Stomach (tissue), 4 donors: ENCODE measurements at regions not wholly inside any gene's neighbourhood (a gene's known extent, or its start where the extent isn't known, plus 50 kb on each side); places are given as distances from the start of the nearest gene placed in this dataset.

Source experiments
- CTCF ChIP-seq, 7 experiments: fragments of 450-650 bp in 4 of 7; fragments of 200-600 bp in 3 of 7; sonication (generic) in 3 of 7; IDR thresholded peaks; one replicate each; pipeline ENCODE4 v1.5.1; 2016 to 2019; ENCODE audit warnings: antibody characterized with exemption in 7 of 7, control low read depth in 2 of 7, mild to moderate bottlenecking in 1 of 7
- EP300 ChIP-seq: sonication (generic); formaldehyde crosslinking; IDR thresholded peaks from one replicate; pipeline ENCODE4 v1.6.1; 2017; ENCODE audit warnings: antibody characterized with exemption
- POLR2AphosphoS5 ChIP-seq, 3 donors: sonication (generic); formaldehyde crosslinking; IDR thresholded peaks; one replicate each; pipeline ENCODE4 v1.6.1; 2016; ENCODE audit warnings: antibody characterized with exemption in 3 of 3

- no peak for TF ChIP-seq CTCF (IDR thresholded peaks at IDR 0.05)
- no peak for TF ChIP-seq EP300
- TF ChIP-seq POLR2AphosphoS5 (IDR thresholded peaks at IDR 0.05) = no peak
Measured at GRCh38 chr2:234550056-234550455, 53.2 kb upstream of the ARL4C start.
